Cardiac fibroblast (primary cell): ENCODE measurements at regions not wholly inside any gene's neighbourhood (a gene's known extent, or its start where the extent isn't known, plus 50 kb on each side); places are given as distances from the start of the nearest gene placed in this dataset.
"Not testable (repeated sequence)": the region's sequence is repeated elsewhere in the genome, so short reads cannot be mapped to it uniquely, and the experiment has no call there.

Source experiments
- DNase-seq, 2 donors: peaks; one replicate each; pipeline versions ENCODE4 v3.0.0 to v3.0.0-alpha.2; 2010; ENCODE audit warnings: low read depth in 2 of 2
- H3K4me3 ChIP-seq, 2 donors: replicated peaks in 1 of 2; 1 replicate in 1 of 2; 2 replicates in 1 of 2; pipeline ENCODE4 v1.5.1; 2011; ENCODE audit warnings: low read depth in 2 of 2, low read length in 2 of 2, mild to moderate bottlenecking in 2 of 2, moderate library complexity in 1 of 2
- CTCF ChIP-seq: IDR thresholded peaks from one replicate; pipeline ENCODE4 v1.5.1; 2011; ENCODE audit warnings: low read depth, mild to moderate bottlenecking, low read length, inconsistent platforms

- TF ChIP-seq CTCF: no peak
- no peak overlapping the region for H3K4me3 ChIP-seq
- peak in 1 of 2 donors; percentile 7 for DNase-seq
These were observed 1567.2 kb upstream of the WWC1 start for GRCh38 chr5:166724284-166724683.

- TF ChIP-seq CTCF: no peak
- no peak for DNase-seq
- H3K4me3 ChIP-seq: no peak overlapping the region
These were observed 1565.9 kb upstream of the WWC1 start for GRCh38 chr5:166725593-166725992.

- no peak overlapping the region for H3K4me3 ChIP-seq
- no peak for DNase-seq
- no peak for TF ChIP-seq CTCF
These were observed 1565.0 kb upstream of the WWC1 start for GRCh38 chr5:166726406-166726805.

GRCh38 chr5:166742951-166743350 is 1548.5 kb upstream of the WWC1 start:
- H3K4me3 ChIP-seq, DNase-seq: not testable (repeated sequence)

- H3K4me3 ChIP-seq: no peak overlapping the region
- TF ChIP-seq CTCF: no peak
- no peak for DNase-seq
These were observed 1544.9 kb upstream of the WWC1 start for GRCh38 chr5:166746506-166746905.

GRCh38 chr5:166750376-166750775 is 1541.1 kb upstream of the WWC1 start:
- TF ChIP-seq CTCF: no peak
- DNase-seq: peak in 1 of 2 donors; percentile 20
- no peak overlapping the region for H3K4me3 ChIP-seq

- TF ChIP-seq CTCF: no peak
- H3K4me3 ChIP-seq: no peak overlapping the region
- peak; percentile 11 to 42 for DNase-seq
These were observed 1533.3 kb upstream of the WWC1 start for GRCh38 chr5:166758151-166758550.
